ENCODE measurements at regions not wholly inside any gene's neighbourhood (a gene's known extent, or its start where the extent isn't known, plus 50 kb on each side); places are given as distances from the start of the nearest gene placed in this dataset.

- H3K4me3 Mint-ChIP-seq: no peak overlapping the region
- Histone ChIP-seq H3K79me1 (ENCODE audit: insufficient read depth, low read depth, low read length, poor library complexity, severe bottlenecking) (no peaks in the 10 kb centered on the region), H2BK120ac (ENCODE audit: low read depth, low read length, poor library complexity, severe bottlenecking) (no peak overlapping the region), H2BK15ac (ENCODE audit: low read depth, low read length) (no peak overlapping the region), H3K14ac (ENCODE audit: insufficient read depth, low read length) (no peak overlapping the region), H3K9ac (ENCODE audit: extremely low read depth, insufficient read length, low read length) (no peak overlapping the region), H3K4ac (ENCODE audit: low read depth, low read length) (no peak overlapping the region), H2AFZ (ENCODE audit: low read length) (no peak overlapping the region), H2AK5ac (ENCODE audit: insufficient read length, low read length) (no peak overlapping the region), H4K91ac (ENCODE audit: insufficient read length, low read depth, low read length) (no peak overlapping the region), H3K23ac (ENCODE audit: insufficient read length, low read depth, low read length) (no peak overlapping the region), H3K56ac (ENCODE audit: insufficient read length, low read depth, low read length) (no peak overlapping the region), H2BK12ac (ENCODE audit: insufficient read length, low read depth, low read length) (no peak overlapping the region), H4K8ac (replicated peaks; ENCODE audit: insufficient read length, low read depth, low read length) (no peak overlapping the region), H3K18ac (ENCODE audit: insufficient read length, low read depth, low read length) (no peak overlapping the region), H3K4me1 (ENCODE audit: insufficient read depth, low read length) (no peaks in the 10 kb centered on the region), H3T11ph (ENCODE audit: low read length) (no peak overlapping the region), H3K4me2 (ENCODE audit: insufficient read depth, insufficient read length, low read length) (no peak overlapping the region), H2BK20ac (ENCODE audit: low read depth, low read length, poor library complexity, severe bottlenecking) (no peak overlapping the region), H2BK5ac (ENCODE audit: insufficient read length, low read length) (no peak overlapping the region), H3K27ac (ENCODE audit: insufficient read length, low read depth, low read length) (no peak overlapping the region), H4K5ac (ENCODE audit: insufficient read length, low read depth, low read length) (no peak overlapping the region), H3K9me3 (ENCODE audit: control insufficient read depth, low read depth, low read length) (no peaks in the 10 kb centered on the region), H3K23me2 (ENCODE audit: insufficient read length, low read depth, low read length, poor library complexity, severe bottlenecking) (no peaks in the 10 kb centered on the region), H3K27me3 (ENCODE audit: insufficient read depth, low read length) (no peaks in the 10 kb centered on the region), H4K20me1 (ENCODE audit: control insufficient read depth, insufficient read depth, insufficient read length) (no peaks in the 10 kb centered on the region), H3K79me2 (ENCODE audit: insufficient read depth, low read length) (no peaks in the 10 kb centered on the region)
- no peaks in the 10 kb centered on the region for H3K4me1 Mint-ChIP-seq
- DNase-seq: no peak
- H3K9me3 Mint-ChIP-seq: no peaks in the 10 kb centered on the region
- H3K27ac Mint-ChIP-seq: no peak overlapping the region
- no peaks in the 10 kb centered on the region for H3K36me3 Mint-ChIP-seq (ENCODE audit: insufficient read depth in 1 of 3, low read depth in 3 of 3)
- WGBS (ENCODE audit: extremely low coverage, insufficient read length, low lambda C conversion rate): no CpG with 5 or more reads among the region's 2 CpGs
- no peaks in the 10 kb centered on the region for H3K27me3 Mint-ChIP-seq (ENCODE audit: low read depth)
- TF ChIP-seq CTCF (conservative IDR thresholded peaks at IDR 0.05): no peak
Observed at GRCh38 chr12:98064501-98064900, 450.9 kb upstream of the TMPO start.

Measured in H9 (cell line).